ENCODE measurements at regions not wholly inside any gene's neighbourhood (a gene's known extent, or its start where the extent isn't known, plus 50 kb on each side); places are given as distances from the start of the nearest gene placed in this dataset.
"Not testable (repeated sequence)": the region's sequence is repeated elsewhere in the genome, so short reads cannot be mapped to it uniquely, and the experiment has no call there.

- H3K4me3 ChIP-seq: no peak overlapping the region
- H3K9me3 ChIP-seq: no peaks in the 10 kb centered on the region
- H3K27ac ChIP-seq: no peak overlapping the region
- H3K36me3 ChIP-seq: no peaks in the 10 kb centered on the region
- DNase-seq: no peak
- no peaks in the 10 kb centered on the region for H3K27me3 ChIP-seq
- 58 to 61% methylated on average over 2 of the region's 2 CpGs for WGBS, 2 donors
- TF ChIP-seq POLR2AphosphoS5 (IDR thresholded peaks at IDR 0.05) (no peak), CTCF (IDR thresholded peaks at IDR 0.05) (no peak), EP300 (IDR thresholded peaks at IDR 0.05) (no peak), POLR2A (IDR thresholded peaks at IDR 0.05) (no peak)
- peaks cover 0 to 16% (median 12%) of the 10 kb centered on the region in 4 donors for H3K4me1 ChIP-seq
- no peak for ATAC-seq (ENCODE audit: low FRiP score in 2 of 2)
Observed at GRCh38 chr17:63042256-63042812, 76.3 kb downstream of the TANC2 start.

DNA sequence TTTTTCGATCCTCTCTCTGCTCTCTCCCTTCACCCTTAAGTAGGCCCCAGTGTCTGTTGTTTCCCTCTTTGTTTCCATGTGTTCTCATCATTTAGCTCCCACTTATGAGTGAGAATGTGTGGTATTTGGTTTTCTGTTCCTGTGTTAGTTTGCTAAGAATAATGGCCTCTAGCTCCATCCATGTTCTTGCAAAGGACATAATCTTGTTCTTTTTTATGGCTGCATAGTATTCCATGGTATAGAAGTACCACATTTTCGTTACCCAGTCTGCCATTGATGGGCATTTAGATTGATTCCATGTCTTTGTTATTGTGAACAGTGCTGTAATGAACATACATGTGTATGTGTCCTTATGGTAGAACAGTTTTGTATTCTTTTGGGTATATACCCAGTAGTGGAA is 91.5 kb downstream of the TANC2 start:
- not testable (repeated sequence) for H3K9me3 ChIP-seq; DNase-seq; H3K27ac ChIP-seq; H3K4me1 ChIP-seq; H3K36me3 ChIP-seq; ATAC-seq (ENCODE audit: low FRiP score in 2 of 2); H3K4me3 ChIP-seq; H3K27me3 ChIP-seq
- 94 to 98% methylated on average over 2 of the region's 2 CpGs for WGBS, 2 donors

DNA sequence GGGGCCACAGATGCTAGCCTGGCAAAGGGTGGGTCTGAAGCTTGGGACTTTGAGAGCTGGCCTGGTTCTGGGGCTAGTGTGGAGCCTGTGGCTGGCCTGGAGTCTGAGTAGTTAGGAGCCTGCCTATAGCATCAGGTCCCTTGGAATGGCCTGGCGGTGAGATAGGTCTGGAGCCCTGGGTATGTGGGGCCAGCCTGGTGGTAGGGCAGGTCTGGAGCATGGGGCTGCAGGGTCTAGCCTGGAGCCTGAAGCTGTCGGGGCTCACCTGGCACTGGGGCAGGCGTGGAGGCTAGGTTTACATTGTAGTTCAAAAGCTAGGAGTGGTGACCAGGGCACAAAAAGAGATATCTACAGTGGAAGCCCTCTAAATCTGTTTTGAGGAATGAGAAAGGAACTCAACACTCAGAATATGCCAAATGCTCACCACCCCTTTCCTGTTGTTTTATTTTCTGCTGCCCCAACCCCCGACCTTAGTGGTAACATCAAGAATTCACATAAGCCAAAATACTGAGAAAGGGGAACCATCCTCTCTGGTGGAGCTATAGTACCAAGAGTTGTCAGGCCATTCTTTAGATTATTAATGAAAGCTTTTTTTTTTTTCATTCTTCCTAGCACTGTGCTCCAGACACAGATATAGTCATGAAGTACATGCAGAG is 100.3 kb downstream of the TANC2 start:
- WGBS, 2 donors: 66 to 88% methylated on average over 1 to 4 of the region's 4 CpGs
- Histone ChIP-seq H3K4me3 (no peak overlapping the region), H3K4me1 (no peaks in the 10 kb centered on the region), H3K9me3 (no peaks in the 10 kb centered on the region), H3K36me3 (no peaks in the 10 kb centered on the region), H3K27me3 (no peaks in the 10 kb centered on the region), H3K27ac (no peak overlapping the region)
- peak in 1 of 2 donors; percentile 43 for ATAC-seq (ENCODE audit: low FRiP score in 2 of 2)
- DNase-seq: peak in 1 of 2 donors; percentile 37
- TF ChIP-seq POLR2AphosphoS5 (IDR thresholded peaks at IDR 0.05): no peak
- no peak for TF ChIP-seq EP300 (IDR thresholded peaks at IDR 0.05)

- TF ChIP-seq EP300 (IDR thresholded peaks at IDR 0.05) (no peak), CTCF (IDR thresholded peaks at IDR 0.05) (no peak), POLR2A (IDR thresholded peaks at IDR 0.05) (no peak), POLR2AphosphoS5 (IDR thresholded peaks at IDR 0.05) (no peak)
- Histone ChIP-seq H3K4me1 (no peaks in the 10 kb centered on the region), H3K27me3 (no peaks in the 10 kb centered on the region), H3K9me3 (no peaks in the 10 kb centered on the region), H3K36me3 (no peaks in the 10 kb centered on the region), H3K27ac (no peak overlapping the region), H3K4me3 (no peak overlapping the region)
- WGBS, 2 donors: 81 to 95% methylated on average over 1 of the region's 1 CpG
- ATAC-seq (ENCODE audit: low FRiP score in 2 of 2) (no peak), DNase-seq (no peak)
Observed at GRCh38 chr17:63069245-63069644, 103.2 kb downstream of the TANC2 start.

GRCh38 chr17:63070031-63070430 is 104.0 kb downstream of the TANC2 start:
- Histone ChIP-seq H3K27me3 (no peaks in the 10 kb centered on the region), H3K4me1 (no peaks in the 10 kb centered on the region), H3K27ac (no peak overlapping the region), H3K4me3 (no peak overlapping the region), H3K9me3 (no peaks in the 10 kb centered on the region), H3K36me3 (no peaks in the 10 kb centered on the region)
- TF ChIP-seq POLR2AphosphoS5 (IDR thresholded peaks at IDR 0.05) (no peak), CTCF (IDR thresholded peaks at IDR 0.05) (no peak), EP300 (IDR thresholded peaks at IDR 0.05) (no peak), POLR2A (IDR thresholded peaks at IDR 0.05) (no peak)
- 82 to 85% methylated on average over 1 of the region's 1 CpG for WGBS, 2 donors
- ATAC-seq (ENCODE audit: low FRiP score in 2 of 2) (no peak), DNase-seq (no peak)

- Histone ChIP-seq H3K4me1 (no peaks in the 10 kb centered on the region), H3K4me3 (no peak overlapping the region), H3K27ac (no peak overlapping the region), H3K9me3 (no peaks in the 10 kb centered on the region), H3K36me3 (no peaks in the 10 kb centered on the region), H3K27me3 (no peaks in the 10 kb centered on the region)
- 92 to 93% methylated on average over 2 of the region's 2 CpGs for WGBS, 2 donors
- ATAC-seq (ENCODE audit: low FRiP score in 2 of 2) (no peak), DNase-seq (no peak)
- TF ChIP-seq POLR2A (IDR thresholded peaks at IDR 0.05): no peak
- no peak for TF ChIP-seq EP300 (IDR thresholded peaks at IDR 0.05)
- no peak for TF ChIP-seq POLR2AphosphoS5 (IDR thresholded peaks at IDR 0.05)
- no peak for TF ChIP-seq CTCF (IDR thresholded peaks at IDR 0.05)
Observed at GRCh38 chr17:63071797-63072196, 105.8 kb downstream of the TANC2 start.
